HEK293 (cell line): ENCODE measurements at regions not wholly inside any gene's neighbourhood (a gene's known extent, or its start where the extent isn't known, plus 50 kb on each side); places are given as distances from the start of the nearest gene placed in this dataset.

Experiments
- CTCF ChIA-PET: fragments of 350-600 bp; formaldehyde crosslinking; extraction: SDS; loops from one replicate; lab custom pipeline; 2021; ENCODE audit warnings: antibody characterized with exemption; lab: Yijun Ruan, JAX
- POLR2A ChIA-PET: fragments of 300-600 bp; formaldehyde crosslinking; extraction: SDS; loops from one replicate; lab custom pipeline; 2020; ENCODE audit warnings: antibody characterized with exemption, inconsistent platforms; lab: Yijun Ruan, JAX
- H3K27ac ChIP-seq: fragments of 200-500 bp; sonication (Bioruptor generic); 2 replicates; pipeline ENCODE4 v1.5.1; 2014; ENCODE audit warnings: low read depth, low read length, control low read depth, inconsistent platforms; ENCODE audit errors: extremely low read depth
- H3K36me3 ChIP-seq, 2 experiments: fragments of 200-500 bp in 1 of 2; sonication (Bioruptor generic) in 1 of 2; 1 replicate in 1 of 2; 2 replicates in 1 of 2; pipeline ENCODE4 v1.5.1; 2014 to 2017; ENCODE audit warnings: inconsistent platforms in 2 of 2, low read length in 2 of 2; ENCODE audit not compliant: control insufficient read depth in 2 of 2, insufficient read depth in 1 of 2
- H3K4me1 ChIP-seq: fragments of 200-500 bp; sonication (Bioruptor generic); 2 replicates; pipeline ENCODE4 v1.5.1; 2014; ENCODE audit warnings: mild to moderate bottlenecking, low read length, inconsistent platforms; ENCODE audit not compliant: control insufficient read depth, insufficient read depth
- H3K4me3 ChIP-seq: 2 replicates; pipeline ENCODE4 v1.5.1; 2011; ENCODE audit warnings: low read depth, mild to moderate bottlenecking, control low read depth, low read length, moderate library complexity
- H3K9me3 ChIP-seq: fragments of 200-500 bp; sonication (Bioruptor generic); 2 replicates; pipeline ENCODE4 v1.5.1; 2014; ENCODE audit warnings: low read depth, low read length, inconsistent platforms; ENCODE audit not compliant: control insufficient read depth, insufficient read depth
- HOXA7 ChIP-seq: sonication (generic); formaldehyde crosslinking; IDR thresholded peaks from 2 replicates; pipeline ENCODE4 v1.8.1; 2022; ENCODE audit warnings: missing genetic modification reagents, borderline replicate concordance
- KLF8 ChIP-seq: fragments of 450-650 bp; formaldehyde crosslinking; IDR thresholded peaks from 2 replicates; pipeline ENCODE4 v1.5.1; 2016; ENCODE audit warnings: missing biosample characterization, missing genetic modification characterization
- MZF1 ChIP-seq: fragments of 450-650 bp; formaldehyde crosslinking; IDR thresholded peaks from 2 replicates; pipeline ENCODE4 v1.5.1; 2017; ENCODE audit warnings: missing biosample characterization, missing genetic modification characterization, borderline replicate concordance
- SP3 ChIP-seq: fragments of 450-650 bp; formaldehyde crosslinking; IDR thresholded peaks from 2 replicates; pipeline ENCODE4 v1.5.1; 2016; ENCODE audit warnings: missing biosample characterization, missing genetic modification characterization
- SP7 ChIP-seq: fragments of 450-650 bp; formaldehyde crosslinking; IDR thresholded peaks from 2 replicates; pipeline ENCODE4 v1.5.1; 2016; ENCODE audit warnings: missing biosample characterization, missing genetic modification characterization
- ZNF155 ChIP-seq: fragments of 450-650 bp; formaldehyde crosslinking; IDR thresholded peaks from 2 replicates; pipeline ENCODE4 v1.5.1; 2016; ENCODE audit warnings: missing biosample characterization, missing genetic modification characterization
- ZNF366 ChIP-seq: fragments of 450-650 bp; formaldehyde crosslinking; conservative IDR thresholded peaks from 2 replicates; pipeline ENCODE4 v1.5.1; 2016; ENCODE audit warnings: missing biosample characterization, missing genetic modification characterization
- ZNF391 ChIP-seq: fragments of 450-650 bp; formaldehyde crosslinking; IDR thresholded peaks from 2 replicates; pipeline ENCODE4 v1.5.1; 2016; ENCODE audit warnings: low read depth, missing biosample characterization, missing genetic modification characterization, borderline replicate concordance
- ZNF423 ChIP-seq: fragments of 450-650 bp; formaldehyde crosslinking; IDR thresholded peaks from 2 replicates; pipeline ENCODE4 v1.5.1; 2016; ENCODE audit warnings: missing biosample characterization, missing genetic modification characterization
- ZNF501 ChIP-seq: fragments of 450-650 bp; formaldehyde crosslinking; IDR thresholded peaks from 2 replicates; pipeline ENCODE4 v1.5.1; 2016; ENCODE audit warnings: missing biosample characterization, missing genetic modification characterization
- ZNF549 ChIP-seq: fragments of 450-650 bp; IDR thresholded peaks from 2 replicates; pipeline ENCODE4 v1.5.1; 2018; ENCODE audit warnings: missing biosample characterization, missing genetic modification characterization, mild to moderate bottlenecking, inconsistent platforms, moderate library complexity
- ZNF660 ChIP-seq: fragments of 450-650 bp; IDR thresholded peaks from 2 replicates; pipeline ENCODE4 v1.5.1; 2018; ENCODE audit warnings: missing biosample characterization, mild to moderate bottlenecking, missing genetic modification characterization
- ZNF707 ChIP-seq: fragments of 450-650 bp; formaldehyde crosslinking; IDR thresholded peaks from 2 replicates; pipeline ENCODE4 v1.5.1; 2016; ENCODE audit warnings: missing biosample characterization, missing genetic modification characterization
- ZNF791 ChIP-seq: fragments of 450-650 bp; formaldehyde crosslinking; IDR thresholded peaks from 2 replicates; pipeline ENCODE4 v1.5.1; 2016; ENCODE audit warnings: missing biosample characterization, missing genetic modification characterization
- TF ChIP-seq, protein P1 (sequence below): fragments of 450-650 bp; formaldehyde crosslinking; IDR thresholded peaks from 2 replicates; pipeline ENCODE4 v1.5.1; 2017; ENCODE audit warnings: missing biosample characterization, missing genetic modification characterization
- TF ChIP-seq, protein P2 (sequence below): fragments of 450-650 bp; formaldehyde crosslinking; IDR thresholded peaks from 2 replicates; pipeline ENCODE4 v1.5.1; 2016; ENCODE audit warnings: missing biosample characterization, missing genetic modification characterization
- TF ChIP-seq, protein P3 (sequence below): fragments of 450-650 bp; formaldehyde crosslinking; IDR thresholded peaks from 2 replicates; pipeline ENCODE4 v1.5.1; 2016; ENCODE audit warnings: missing biosample characterization, missing genetic modification characterization
- TF ChIP-seq, protein P4 (sequence below): fragments of 450-650 bp; formaldehyde crosslinking; IDR thresholded peaks from 2 replicates; pipeline ENCODE4 v1.5.1; 2016; ENCODE audit warnings: missing biosample characterization, missing genetic modification characterization

DNA sequence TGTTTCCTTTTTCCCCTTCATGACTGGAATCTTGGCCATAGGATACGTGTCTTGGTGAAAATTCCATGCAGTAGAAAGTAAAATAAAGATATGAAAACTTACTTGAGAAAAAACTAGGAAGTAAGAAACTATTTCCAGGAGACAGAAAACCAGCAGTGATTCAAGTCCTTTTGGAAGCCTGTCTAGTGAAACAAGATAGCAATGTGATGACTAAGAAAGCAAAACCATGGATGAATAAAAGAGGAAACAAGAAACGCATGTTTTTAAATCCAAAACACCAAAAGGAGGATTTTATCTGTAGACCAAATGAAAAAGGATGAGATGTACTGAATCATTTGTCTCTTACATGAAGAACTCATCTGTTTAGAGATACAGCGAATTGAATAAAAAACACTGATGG lies 1430.0 kb downstream of the ARAP2 start:
- no peak overlapping the region for H3K4me3 ChIP-seq
- TF ChIP-seq, protein P1, sequence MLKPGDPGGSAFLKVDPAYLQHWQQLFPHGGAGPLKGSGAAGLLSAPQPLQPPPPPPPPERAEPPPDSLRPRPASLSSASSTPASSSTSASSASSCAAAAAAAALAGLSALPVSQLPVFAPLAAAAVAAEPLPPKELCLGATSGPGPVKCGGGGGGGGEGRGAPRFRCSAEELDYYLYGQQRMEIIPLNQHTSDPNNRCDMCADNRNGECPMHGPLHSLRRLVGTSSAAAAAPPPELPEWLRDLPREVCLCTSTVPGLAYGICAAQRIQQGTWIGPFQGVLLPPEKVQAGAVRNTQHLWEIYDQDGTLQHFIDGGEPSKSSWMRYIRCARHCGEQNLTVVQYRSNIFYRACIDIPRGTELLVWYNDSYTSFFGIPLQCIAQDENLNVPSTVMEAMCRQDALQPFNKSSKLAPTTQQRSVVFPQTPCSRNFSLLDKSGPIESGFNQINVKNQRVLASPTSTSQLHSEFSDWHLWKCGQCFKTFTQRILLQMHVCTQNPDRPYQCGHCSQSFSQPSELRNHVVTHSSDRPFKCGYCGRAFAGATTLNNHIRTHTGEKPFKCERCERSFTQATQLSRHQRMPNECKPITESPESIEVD (tag by site-specific recombination), result no peak
- TF ChIP-seq MZF1, result no peak
- TF ChIP-seq ZNF707 (tag by site-specific recombination), result no peak
- TF ChIP-seq, all 188 proteins: peak for 0
- ChIA-PET CTCF (no interaction called here), POLR2A (no interaction called here)
- Histone ChIP-seq H3K4me1 (no peaks in the 10 kb centered on the region), H3K9me3 (no peaks in the 10 kb centered on the region), H3K27ac (no peak overlapping the region), H3K36me3 (no peaks in the 10 kb centered on the region)

DNA sequence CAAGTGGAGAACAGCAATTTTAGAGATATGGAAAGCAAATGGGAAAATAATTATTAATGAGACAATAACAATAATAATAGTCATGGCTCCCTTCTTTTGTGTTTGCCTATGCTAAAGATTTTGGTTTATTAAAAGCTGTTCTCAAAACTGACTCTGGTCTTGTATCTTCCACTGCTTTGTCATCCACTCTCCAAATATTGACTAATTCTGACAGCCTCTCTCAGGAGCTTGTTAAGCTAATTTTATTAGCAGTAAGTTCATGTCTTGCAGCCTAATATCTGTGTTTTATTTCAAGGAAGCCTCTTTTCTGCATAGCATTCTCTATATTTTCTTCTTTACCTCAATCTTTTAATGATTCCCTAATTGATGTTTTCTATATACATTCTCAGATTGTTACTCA lies 1419.8 kb downstream of the ARAP2 start:
- Histone ChIP-seq H3K4me3 (no peak overlapping the region), H3K4me1 (no peaks in the 10 kb centered on the region), H3K27ac (no peak overlapping the region), H3K36me3 (no peaks in the 10 kb centered on the region), H3K9me3 (no peaks in the 10 kb centered on the region)
- ChIA-PET CTCF (no interaction called here), POLR2A (no interaction called here)
- TF ChIP-seq ZNF791 (tag by site-specific recombination) (no peak), ZNF155 (no peak), HOXA7 (CRISPR knock-in tag) (no peak), ZNF660 (no peak), ZNF501 (no peak), KLF8 (tag by site-specific recombination) (no peak), SP7 (tag by site-specific recombination) (no peak), SP3 (tag by site-specific recombination) (no peak), ZNF423 (tag by site-specific recombination) (no peak), ZNF549 (tag by site-specific recombination) (no peak), ZNF391 (tag by site-specific recombination) (no peak), ZNF366 (no peak)
- TF ChIP-seq, protein P2, sequence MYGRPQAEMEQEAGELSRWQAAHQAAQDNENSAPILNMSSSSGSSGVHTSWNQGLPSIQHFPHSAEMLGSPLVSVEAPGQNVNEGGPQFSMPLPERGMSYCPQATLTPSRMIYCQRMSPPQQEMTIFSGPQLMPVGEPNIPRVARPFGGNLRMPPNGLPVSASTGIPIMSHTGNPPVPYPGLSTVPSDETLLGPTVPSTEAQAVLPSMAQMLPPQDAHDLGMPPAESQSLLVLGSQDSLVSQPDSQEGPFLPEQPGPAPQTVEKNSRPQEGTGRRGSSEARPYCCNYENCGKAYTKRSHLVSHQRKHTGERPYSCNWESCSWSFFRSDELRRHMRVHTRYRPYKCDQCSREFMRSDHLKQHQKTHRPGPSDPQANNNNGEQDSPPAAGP (tag by site-specific recombination), result no peak
- TF ChIP-seq, all 188 proteins: peak for 0

DNA sequence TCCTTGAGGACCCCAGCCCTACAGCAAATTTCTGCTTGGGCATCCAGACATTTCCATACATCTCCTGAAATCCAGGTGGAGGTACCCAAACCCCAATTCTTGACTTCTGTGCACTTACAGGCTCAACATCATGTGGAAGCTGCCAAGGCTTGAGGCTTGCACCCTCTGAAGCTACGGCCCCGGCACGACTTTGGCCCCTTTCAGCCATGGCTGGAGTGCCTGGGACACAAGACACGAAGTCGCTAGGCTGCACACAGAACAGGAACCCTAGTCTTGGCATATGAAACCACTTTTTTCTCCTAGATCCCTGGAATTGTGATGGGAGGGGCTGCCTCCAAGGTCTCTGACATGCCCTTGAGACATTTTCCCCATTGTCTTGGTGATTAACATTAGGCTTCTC lies 1417.7 kb downstream of the ARAP2 start:
- POLR2A ChIA-PET, result no interaction called here
- CTCF ChIA-PET, result no interaction called here
- Histone ChIP-seq H3K4me3 (no peak overlapping the region), H3K27ac (no peak overlapping the region), H3K9me3 (no peaks in the 10 kb centered on the region), H3K36me3 (no peaks in the 10 kb centered on the region), H3K4me1 (no peaks in the 10 kb centered on the region)
- TF ChIP-seq, protein P3, sequence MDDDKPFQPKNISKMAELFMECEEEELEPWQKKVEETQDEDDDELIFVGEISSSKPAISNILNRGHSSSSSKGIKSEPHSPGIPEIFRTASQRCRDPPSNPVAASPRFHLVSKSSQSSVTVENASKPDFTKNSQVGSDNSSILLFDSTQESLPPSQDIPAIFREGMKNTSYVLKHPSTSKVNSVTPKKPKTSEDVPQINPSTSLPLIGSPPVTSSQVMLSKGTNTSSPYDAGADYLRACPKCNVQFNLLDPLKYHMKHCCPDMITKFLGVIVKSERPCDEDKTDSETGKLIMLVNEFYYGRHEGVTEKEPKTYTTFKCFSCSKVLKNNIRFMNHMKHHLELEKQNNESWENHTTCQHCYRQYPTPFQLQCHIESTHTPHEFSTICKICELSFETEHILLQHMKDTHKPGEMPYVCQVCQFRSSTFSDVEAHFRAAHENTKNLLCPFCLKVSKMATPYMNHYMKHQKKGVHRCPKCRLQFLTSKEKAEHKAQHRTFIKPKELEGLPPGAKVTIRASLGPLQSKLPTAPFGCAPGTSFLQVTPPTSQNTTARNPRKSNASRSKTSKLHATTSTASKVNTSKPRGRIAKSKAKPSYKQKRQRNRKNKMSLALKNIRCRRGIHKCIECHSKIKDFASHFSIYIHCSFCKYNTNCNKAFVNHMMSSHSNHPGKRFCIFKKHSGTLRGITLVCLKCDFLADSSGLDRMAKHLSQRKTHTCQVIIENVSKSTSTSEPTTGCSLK (tag by site-specific recombination), result no peak
- TF ChIP-seq, protein P4, sequence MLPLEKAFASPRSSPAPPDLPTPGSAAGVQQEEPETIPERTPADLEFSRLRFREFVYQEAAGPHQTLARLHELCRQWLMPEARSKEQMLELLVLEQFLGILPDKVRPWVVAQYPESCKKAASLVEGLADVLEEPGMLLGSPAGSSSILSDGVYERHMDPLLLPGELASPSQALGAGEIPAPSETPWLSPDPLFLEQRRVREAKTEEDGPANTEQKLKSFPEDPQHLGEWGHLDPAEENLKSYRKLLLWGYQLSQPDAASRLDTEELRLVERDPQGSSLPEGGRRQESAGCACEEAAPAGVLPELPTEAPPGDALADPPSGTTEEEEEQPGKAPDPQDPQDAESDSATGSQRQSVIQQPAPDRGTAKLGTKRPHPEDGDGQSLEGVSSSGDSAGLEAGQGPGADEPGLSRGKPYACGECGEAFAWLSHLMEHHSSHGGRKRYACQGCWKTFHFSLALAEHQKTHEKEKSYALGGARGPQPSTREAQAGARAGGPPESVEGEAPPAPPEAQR (tag by site-specific recombination), result no peak
